ENCODE measurements at regions not wholly inside any gene's neighbourhood (a gene's known extent, or its start where the extent isn't known, plus 50 kb on each side); places are given as distances from the start of the nearest gene placed in this dataset.

DNA sequence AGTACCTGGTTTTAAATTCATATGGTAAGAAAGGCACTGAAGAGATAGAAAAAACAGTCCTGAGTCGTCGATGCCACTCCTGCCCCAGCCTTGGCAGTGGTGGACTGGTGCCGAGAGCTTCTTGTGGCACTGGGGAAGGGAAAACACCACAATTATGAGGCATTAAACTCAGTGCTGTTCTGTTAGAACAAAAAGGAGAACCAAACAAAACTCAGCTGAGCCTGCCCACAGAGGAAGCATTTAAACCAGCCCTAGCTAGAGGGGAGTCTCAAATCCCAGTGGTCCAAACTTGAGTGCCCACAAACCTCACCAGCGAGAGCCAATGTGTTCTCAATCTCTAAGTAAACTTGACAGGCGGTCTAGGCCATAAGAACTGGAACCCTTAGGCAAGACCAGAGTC is 1254.5 kb upstream of the FAM98A start:
- Histone ChIP-seq H3K36me3 (ENCODE audit: control insufficient read depth in 2 of 2, insufficient read depth in 2 of 2, low read length in 1 of 2) (no peaks in the 10 kb centered on the region), H3K27ac (ENCODE audit: low read depth in 2 of 2, low read length in 1 of 2) (no peak overlapping the region)
- WGBS, 2 donors, result 71 to 72% methylated on average over 5 of the region's 5 CpGs

GRCh38 chr2:34851804-34852203 is 1252.7 kb upstream of the FAM98A start:
- no peaks in the 10 kb centered on the region for H3K36me3 ChIP-seq (ENCODE audit: control insufficient read depth in 2 of 2, insufficient read depth in 2 of 2, low read length in 1 of 2)

More for the DNA sequence above, 1254.5 kb upstream of the FAM98A start:
- Histone ChIP-seq H3K4me3 (ENCODE audit: low read depth in 1 of 2, low read length in 2 of 2) (no peak overlapping the region), H3K27me3 (ENCODE audit: control insufficient read depth in 1 of 2, insufficient read depth in 2 of 2, low read length in 2 of 2) (no peaks in the 10 kb centered on the region), H3K9me3 (ENCODE audit: control insufficient read depth in 2 of 2, insufficient read depth in 1 of 2, low read depth in 1 of 2, low read length in 1 of 2) (peaks cover 0 to 6% of the 10 kb centered on the region in 2 donors), H3K4me1 (ENCODE audit: control insufficient read depth in 2 of 2, insufficient read depth in 2 of 2, low read length in 1 of 2) (no peaks in the 10 kb centered on the region)

GRCh38 chr2:34849827-34850226 is 1250.7 kb upstream of the FAM98A start:
- Histone ChIP-seq H3K27me3 (ENCODE audit: control insufficient read depth in 1 of 2, insufficient read depth in 2 of 2, low read length in 2 of 2) (no peaks in the 10 kb centered on the region), H3K27ac (ENCODE audit: low read depth in 2 of 2, low read length in 1 of 2) (no peak overlapping the region), H3K9me3 (ENCODE audit: control insufficient read depth in 2 of 2, insufficient read depth in 1 of 2, low read depth in 1 of 2, low read length in 1 of 2) (peaks cover 0 to 5% of the 10 kb centered on the region in 2 donors), H3K4me1 (ENCODE audit: control insufficient read depth in 2 of 2, insufficient read depth in 2 of 2, low read length in 1 of 2) (no peaks in the 10 kb centered on the region), H3K4me3 (ENCODE audit: low read depth in 1 of 2, low read length in 2 of 2) (no peak overlapping the region), H3K36me3 (ENCODE audit: control insufficient read depth in 2 of 2, insufficient read depth in 2 of 2, low read length in 1 of 2) (no peaks in the 10 kb centered on the region)
- 76 to 88% methylated on average over 3 of the region's 3 CpGs for WGBS, 2 donors

More at GRCh38 chr2:34851804-34852203, 1252.7 kb upstream of the FAM98A start:
- H3K27me3 ChIP-seq (ENCODE audit: control insufficient read depth in 1 of 2, insufficient read depth in 2 of 2, low read length in 2 of 2), result no peaks in the 10 kb centered on the region
- H3K9me3 ChIP-seq (ENCODE audit: control insufficient read depth in 2 of 2, insufficient read depth in 1 of 2, low read depth in 1 of 2, low read length in 1 of 2), result peaks cover 0 to 9% of the 10 kb centered on the region in 2 donors
- no peak overlapping the region for H3K4me3 ChIP-seq (ENCODE audit: low read depth in 1 of 2, low read length in 2 of 2)
- no peak overlapping the region for H3K27ac ChIP-seq (ENCODE audit: low read depth in 2 of 2, low read length in 1 of 2)
- WGBS, 2 donors, result 53 to 57% methylated on average over 2 of the region's 2 CpGs
- no peaks in the 10 kb centered on the region for H3K4me1 ChIP-seq (ENCODE audit: control insufficient read depth in 2 of 2, insufficient read depth in 2 of 2, low read length in 1 of 2)

GRCh38 chr2:34848691-34849090 is 1249.6 kb upstream of the FAM98A start:
- no peak overlapping the region for H3K4me3 ChIP-seq (ENCODE audit: low read depth in 1 of 2, low read length in 2 of 2)
- H3K27me3 ChIP-seq (ENCODE audit: control insufficient read depth in 1 of 2, insufficient read depth in 2 of 2, low read length in 2 of 2), result no peaks in the 10 kb centered on the region
- peaks cover 0 to 2% of the 10 kb centered on the region in 2 donors for H3K9me3 ChIP-seq (ENCODE audit: control insufficient read depth in 2 of 2, insufficient read depth in 1 of 2, low read depth in 1 of 2, low read length in 1 of 2)
- no peaks in the 10 kb centered on the region for H3K36me3 ChIP-seq (ENCODE audit: control insufficient read depth in 2 of 2, insufficient read depth in 2 of 2, low read length in 1 of 2)
- no peak overlapping the region for H3K27ac ChIP-seq (ENCODE audit: low read depth in 2 of 2, low read length in 1 of 2)
- WGBS, 2 donors, result 68 to 76% methylated on average over 3 of the region's 3 CpGs
- no peaks in the 10 kb centered on the region for H3K4me1 ChIP-seq (ENCODE audit: control insufficient read depth in 2 of 2, insufficient read depth in 2 of 2, low read length in 1 of 2)

- Histone ChIP-seq H3K27me3 (ENCODE audit: control insufficient read depth in 1 of 2, insufficient read depth in 2 of 2, low read length in 2 of 2) (no peaks in the 10 kb centered on the region), H3K27ac (ENCODE audit: low read depth in 2 of 2, low read length in 1 of 2) (no peak overlapping the region), H3K9me3 (ENCODE audit: control insufficient read depth in 2 of 2, insufficient read depth in 1 of 2, low read depth in 1 of 2, low read length in 1 of 2) (peaks cover 0 to 2% of the 10 kb centered on the region in 2 donors), H3K36me3 (ENCODE audit: control insufficient read depth in 2 of 2, insufficient read depth in 2 of 2, low read length in 1 of 2) (no peaks in the 10 kb centered on the region), H3K4me3 (ENCODE audit: low read depth in 1 of 2, low read length in 2 of 2) (no peak overlapping the region), H3K4me1 (ENCODE audit: control insufficient read depth in 2 of 2, insufficient read depth in 2 of 2, low read length in 1 of 2) (no peaks in the 10 kb centered on the region)
- 63 to 66% methylated on average over 2 of the region's 2 CpGs for WGBS, 2 donors
These were observed 1249.0 kb upstream of the FAM98A start for GRCh38 chr2:34848132-34848531.

- Histone ChIP-seq H3K27ac (ENCODE audit: low read depth in 2 of 2, low read length in 1 of 2) (no peak overlapping the region), H3K9me3 (ENCODE audit: control insufficient read depth in 2 of 2, insufficient read depth in 1 of 2, low read depth in 1 of 2, low read length in 1 of 2) (peaks cover 0 to 2% of the 10 kb centered on the region in 2 donors), H3K4me3 (ENCODE audit: low read depth in 1 of 2, low read length in 2 of 2) (no peak overlapping the region), H3K4me1 (ENCODE audit: control insufficient read depth in 2 of 2, insufficient read depth in 2 of 2, low read length in 1 of 2) (no peaks in the 10 kb centered on the region), H3K27me3 (ENCODE audit: control insufficient read depth in 1 of 2, insufficient read depth in 2 of 2, low read length in 2 of 2) (no peaks in the 10 kb centered on the region), H3K36me3 (ENCODE audit: control insufficient read depth in 2 of 2, insufficient read depth in 2 of 2, low read length in 1 of 2) (no peaks in the 10 kb centered on the region)
These were observed 1245.5 kb upstream of the FAM98A start for GRCh38 chr2:34844629-34845028.

- 86 to 95% methylated on average over 3 of the region's 3 CpGs for WGBS, 2 donors
- Histone ChIP-seq H3K27ac (ENCODE audit: low read depth in 2 of 2, low read length in 1 of 2) (no peak overlapping the region), H3K4me1 (ENCODE audit: control insufficient read depth in 2 of 2, insufficient read depth in 2 of 2, low read length in 1 of 2) (no peaks in the 10 kb centered on the region), H3K36me3 (ENCODE audit: control insufficient read depth in 2 of 2, insufficient read depth in 2 of 2, low read length in 1 of 2) (no peaks in the 10 kb centered on the region), H3K27me3 (ENCODE audit: control insufficient read depth in 1 of 2, insufficient read depth in 2 of 2, low read length in 2 of 2) (no peaks in the 10 kb centered on the region), H3K9me3 (ENCODE audit: control insufficient read depth in 2 of 2, insufficient read depth in 1 of 2, low read depth in 1 of 2, low read length in 1 of 2) (no peaks in the 10 kb centered on the region), H3K4me3 (ENCODE audit: low read depth in 1 of 2, low read length in 2 of 2) (no peak overlapping the region)
These were observed 1239.3 kb upstream of the FAM98A start for GRCh38 chr2:34838408-34838807.

DNA sequence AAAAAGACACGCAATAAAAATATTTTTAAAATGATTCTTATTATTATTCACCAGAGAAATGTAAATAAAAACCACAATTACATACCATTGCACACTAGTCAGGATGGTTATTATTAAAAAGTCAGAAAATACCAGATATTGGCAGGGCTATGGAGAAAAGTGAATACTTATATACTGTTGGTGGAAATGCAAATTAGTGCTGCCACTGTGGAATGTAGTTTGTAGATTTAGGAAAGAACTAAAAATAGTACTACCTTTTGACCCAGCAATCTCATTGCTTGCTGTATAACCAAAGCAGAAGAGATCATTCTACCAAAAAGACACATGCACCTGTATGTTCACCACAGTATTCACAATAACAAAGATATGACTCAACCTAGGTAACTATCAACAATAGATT is 1237.3 kb upstream of the FAM98A start:
- Histone ChIP-seq H3K4me1 (ENCODE audit: control insufficient read depth in 2 of 2, insufficient read depth in 2 of 2, low read length in 1 of 2) (no peaks in the 10 kb centered on the region), H3K9me3 (ENCODE audit: control insufficient read depth in 2 of 2, insufficient read depth in 1 of 2, low read depth in 1 of 2, low read length in 1 of 2) (no peaks in the 10 kb centered on the region), H3K27me3 (ENCODE audit: control insufficient read depth in 1 of 2, insufficient read depth in 2 of 2, low read length in 2 of 2) (no peaks in the 10 kb centered on the region), H3K27ac (ENCODE audit: low read depth in 2 of 2, low read length in 1 of 2) (no peak overlapping the region), H3K4me3 (ENCODE audit: low read depth in 1 of 2, low read length in 2 of 2) (no peak overlapping the region), H3K36me3 (ENCODE audit: control insufficient read depth in 2 of 2, insufficient read depth in 2 of 2, low read length in 1 of 2) (no peaks in the 10 kb centered on the region)
- WGBS, 2 donors, result 49 to 75% methylated on average over 1 of the region's 1 CpG

GRCh38 chr2:34831096-34831495 is 1232.0 kb upstream of the FAM98A start:
- 81 to 83% methylated on average over 4 of the region's 4 CpGs for WGBS, 2 donors
- H3K36me3 ChIP-seq (ENCODE audit: control insufficient read depth in 2 of 2, insufficient read depth in 2 of 2, low read length in 1 of 2), result no peaks in the 10 kb centered on the region
- H3K4me1 ChIP-seq (ENCODE audit: control insufficient read depth in 2 of 2, insufficient read depth in 2 of 2, low read length in 1 of 2), result no peaks in the 10 kb centered on the region
- H3K27ac ChIP-seq (ENCODE audit: low read depth in 2 of 2, low read length in 1 of 2), result no peak overlapping the region
- H3K27me3 ChIP-seq (ENCODE audit: control insufficient read depth in 1 of 2, insufficient read depth in 2 of 2, low read length in 2 of 2), result no peaks in the 10 kb centered on the region
- no peak overlapping the region for H3K4me3 ChIP-seq (ENCODE audit: low read depth in 1 of 2, low read length in 2 of 2)
- H3K9me3 ChIP-seq (ENCODE audit: control insufficient read depth in 2 of 2, insufficient read depth in 1 of 2, low read depth in 1 of 2, low read length in 1 of 2), result peaks cover 0 to 4% of the 10 kb centered on the region in 2 donors

GRCh38 chr2:34828481-34828880 is 1229.4 kb upstream of the FAM98A start:
- Histone ChIP-seq H3K9me3 (ENCODE audit: control insufficient read depth in 2 of 2, insufficient read depth in 1 of 2, low read depth in 1 of 2, low read length in 1 of 2) (peaks cover 0 to 4% of the 10 kb centered on the region in 2 donors), H3K27me3 (ENCODE audit: control insufficient read depth in 1 of 2, insufficient read depth in 2 of 2, low read length in 2 of 2) (no peaks in the 10 kb centered on the region), H3K27ac (ENCODE audit: low read depth in 2 of 2, low read length in 1 of 2) (no peak overlapping the region), H3K4me3 (ENCODE audit: low read depth in 1 of 2, low read length in 2 of 2) (no peak overlapping the region), H3K4me1 (ENCODE audit: control insufficient read depth in 2 of 2, insufficient read depth in 2 of 2, low read length in 1 of 2) (no peaks in the 10 kb centered on the region), H3K36me3 (ENCODE audit: control insufficient read depth in 2 of 2, insufficient read depth in 2 of 2, low read length in 1 of 2) (no peaks in the 10 kb centered on the region)
